Breast epithelium (tissue), 4 donors: ENCODE measurements at regions not wholly inside any gene's neighbourhood (a gene's known extent, or its start where the extent isn't known, plus 50 kb on each side); places are given as distances from the start of the nearest gene placed in this dataset.

ENCODE experiments used
- DNase-seq, 2 donors: peaks; one replicate each; pipeline ENCODE4 v3.0.0-alpha.2; 2019; ENCODE audit warnings: low spot score in 2 of 2
- H3K27ac ChIP-seq, 2 donors: fragments of 200-600 bp; sonication (generic) in 1 of 2; one replicate each; pipeline ENCODE4 v1.5.1; 2016 to 2019; ENCODE audit warnings: mild to moderate bottlenecking in 1 of 2
- H3K27me3 ChIP-seq, 2 donors: fragments of 200-600 bp; sonication (generic) in 1 of 2; one replicate each; pipeline versions ENCODE4 v1.5.1 to v1.6.0; 2017 to 2019; ENCODE audit warnings: control low read depth in 1 of 2, mild to moderate bottlenecking in 1 of 2
- H3K36me3 ChIP-seq: fragments of 200-600 bp; one replicate; pipeline ENCODE4 v1.5.1; 2019
- H3K4me1 ChIP-seq, 2 donors: fragments of 200-600 bp; sonication (generic); one replicate each; pipeline ENCODE4 v1.5.1; 2016 to 2019; ENCODE audit warnings: control low read depth in 1 of 2
- H3K4me3 ChIP-seq, 3 donors: fragments of 200-600 bp; sonication (generic); 1 replicate in 2 of 3; 2 replicates in 1 of 3; pipeline ENCODE4 v1.5.1; 2016 to 2019; ENCODE audit warnings: mild to moderate bottlenecking in 3 of 3, moderate library complexity in 2 of 3
- H3K9me3 ChIP-seq, 2 donors: fragments of 200-600 bp; sonication (generic) in 1 of 2; one replicate each; pipeline ENCODE4 v1.5.1; 2016 to 2019; ENCODE audit warnings: control low read depth in 1 of 2
- CTCF ChIP-seq, 3 donors: fragments of 450-650 bp; IDR thresholded peaks; one replicate each; pipeline ENCODE4 v1.5.1; 2016 to 2017; ENCODE audit warnings: antibody characterized with exemption in 3 of 3, mild to moderate bottlenecking in 3 of 3, moderate library complexity in 3 of 3
- POLR2A ChIP-seq: fragments of 450-650 bp; IDR thresholded peaks from one replicate; pipeline ENCODE4 v1.6.1; 2016; ENCODE audit warnings: antibody characterized with exemption, mild to moderate bottlenecking, moderate library complexity
- POLR2AphosphoS5 ChIP-seq, 3 donors: sonication (generic); formaldehyde crosslinking; IDR thresholded peaks; one replicate each; pipeline ENCODE4 v1.6.1; 2017; ENCODE audit warnings: antibody characterized with exemption in 3 of 3
- intact Hi-C: fragments of 100-400 bp; cut with DNase I; formaldehyde crosslinking; loops from one replicate; pipeline ENCODE4 v1.15.1; 2023; ENCODE audit warnings: low total_unique reads

- DNase-seq, result no peak
- Histone ChIP-seq H3K4me3 (no peak overlapping the region), H3K27me3 (no peaks in the 10 kb centered on the region), H3K9me3 (no peaks in the 10 kb centered on the region), H3K27ac (no peak overlapping the region), H3K4me1 (no peaks in the 10 kb centered on the region), H3K36me3 (no peaks in the 10 kb centered on the region)
- intact Hi-C loops, result no loop called here
- TF ChIP-seq CTCF (IDR thresholded peaks at IDR 0.05) (no peak), POLR2AphosphoS5 (IDR thresholded peaks at IDR 0.05) (no peak), POLR2A (no peak)
These were observed 165.8 kb downstream of the TDRD15 start for GRCh38 chr2:21289551-21289950.

GRCh38 chr2:21289989-21290388, 166.2 kb downstream of the TDRD15 start:
- no peak overlapping the region for H3K4me3 ChIP-seq
- H3K27me3 ChIP-seq, result no peaks in the 10 kb centered on the region
- no peaks in the 10 kb centered on the region for H3K9me3 ChIP-seq
- no peak for DNase-seq
- no peak for TF ChIP-seq POLR2A
- TF ChIP-seq CTCF (IDR thresholded peaks at IDR 0.05), result no peak
- TF ChIP-seq POLR2AphosphoS5 (IDR thresholded peaks at IDR 0.05), result no peak
- intact Hi-C loops, result no loop called here
- no peaks in the 10 kb centered on the region for H3K36me3 ChIP-seq
- H3K4me1 ChIP-seq, result no peaks in the 10 kb centered on the region
- H3K27ac ChIP-seq, result no peak overlapping the region

GRCh38 chr2:21291426-21291825, 167.7 kb downstream of the TDRD15 start:
- intact Hi-C loops, result no loop called here
- Histone ChIP-seq H3K36me3 (no peaks in the 10 kb centered on the region), H3K27ac (no peak overlapping the region), H3K27me3 (no peaks in the 10 kb centered on the region), H3K4me3 (no peak overlapping the region), H3K4me1 (no peaks in the 10 kb centered on the region), H3K9me3 (no peaks in the 10 kb centered on the region)
- DNase-seq, result no peak
- TF ChIP-seq POLR2A, result no peak
- no peak for TF ChIP-seq CTCF (IDR thresholded peaks at IDR 0.05)
- no peak for TF ChIP-seq POLR2AphosphoS5 (IDR thresholded peaks at IDR 0.05)

- intact Hi-C loops, result no loop called here
- no peak for DNase-seq
These were observed 170.7 kb downstream of the TDRD15 start for GRCh38 chr2:21294446-21294845.

GRCh38 chr2:21299411-21299810, 175.6 kb downstream of the TDRD15 start:
- Histone ChIP-seq H3K4me1 (no peaks in the 10 kb centered on the region), H3K27ac (no peak overlapping the region), H3K4me3 (no peak overlapping the region), H3K9me3 (no peaks in the 10 kb centered on the region), H3K36me3 (no peaks in the 10 kb centered on the region), H3K27me3 (no peaks in the 10 kb centered on the region)
- intact Hi-C loops, result no loop called here
- DNase-seq, result no peak
- TF ChIP-seq CTCF (IDR thresholded peaks at IDR 0.05), result no peak
- no peak for TF ChIP-seq POLR2A
- no peak for TF ChIP-seq POLR2AphosphoS5 (IDR thresholded peaks at IDR 0.05)

More at GRCh38 chr2:21294446-21294845, 170.7 kb downstream of the TDRD15 start:
- TF ChIP-seq POLR2AphosphoS5 (IDR thresholded peaks at IDR 0.05) (no peak), CTCF (IDR thresholded peaks at IDR 0.05) (no peak), POLR2A (no peak)
- Histone ChIP-seq H3K4me1 (no peaks in the 10 kb centered on the region), H3K27ac (no peak overlapping the region), H3K27me3 (no peaks in the 10 kb centered on the region), H3K4me3 (no peak overlapping the region), H3K36me3 (no peaks in the 10 kb centered on the region), H3K9me3 (no peaks in the 10 kb centered on the region)
